ENCODE measurements at regions not wholly inside any gene's neighbourhood (a gene's known extent, or its start where the extent isn't known, plus 50 kb on each side); places are given as distances from the start of the nearest gene placed in this dataset.

- no peaks in the 10 kb centered on the region for H3K36me3 ChIP-seq (ENCODE audit: control insufficient read depth, insufficient read depth, low read length)
- WGBS (ENCODE audit: insufficient coverage) = no CpG with 5 or more reads among the region's 1 CpG
Observed at GRCh38 chr14:39784461-39784860, 352.2 kb upstream of the FBXO33 start.

DNA sequence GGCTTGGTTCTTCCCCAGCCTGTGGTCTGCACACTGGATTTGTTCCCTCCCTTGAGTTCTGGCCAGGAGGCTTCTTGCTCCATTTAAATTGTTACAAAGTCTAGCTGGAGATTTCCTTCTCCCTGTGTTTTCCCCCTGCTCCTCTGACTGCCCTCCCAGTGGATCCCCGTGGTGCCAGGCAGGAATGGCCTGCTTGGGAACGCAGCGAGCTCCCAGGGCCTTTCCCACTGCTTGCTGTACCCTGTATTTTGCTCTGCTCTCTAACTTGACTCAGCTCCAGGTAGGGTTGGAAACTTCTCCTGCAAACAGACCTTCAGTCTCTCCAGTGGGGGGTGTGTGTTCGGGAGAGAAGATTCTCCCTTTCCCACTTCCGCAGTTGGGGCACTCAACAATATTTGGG is 349.2 kb upstream of the FBXO33 start:
- H3K27ac ChIP-seq (ENCODE audit: low read length) = no peak overlapping the region
- H3K9me3 ChIP-seq (replicated peaks; ENCODE audit: control insufficient read depth, low read depth, low read length) = no peaks in the 10 kb centered on the region
- no peaks in the 10 kb centered on the region for H3K27me3 ChIP-seq (ENCODE audit: control insufficient read depth, insufficient read depth, low read length)
- H3K36me3 ChIP-seq (ENCODE audit: control insufficient read depth, insufficient read depth, low read length) = no peaks in the 10 kb centered on the region
- 84% methylated on average over 2 of the region's 5 CpGs for WGBS (ENCODE audit: insufficient coverage)
- H3K4me1 ChIP-seq (ENCODE audit: control insufficient read depth, insufficient read depth, low read length) = no peaks in the 10 kb centered on the region
- no peak overlapping the region for H3K4me3 ChIP-seq (ENCODE audit: low read length)
- DNase-seq = no peak

More at GRCh38 chr14:39784461-39784860, 352.2 kb upstream of the FBXO33 start:
- Histone ChIP-seq H3K27me3 (ENCODE audit: control insufficient read depth, insufficient read depth, low read length) (no peaks in the 10 kb centered on the region), H3K4me1 (ENCODE audit: control insufficient read depth, insufficient read depth, low read length) (no peaks in the 10 kb centered on the region), H3K4me3 (ENCODE audit: low read length) (no peak overlapping the region), H3K9me3 (replicated peaks; ENCODE audit: control insufficient read depth, low read depth, low read length) (no peaks in the 10 kb centered on the region), H3K27ac (ENCODE audit: low read length) (no peak overlapping the region)
- DNase-seq = peak; percentile 26

DNA sequence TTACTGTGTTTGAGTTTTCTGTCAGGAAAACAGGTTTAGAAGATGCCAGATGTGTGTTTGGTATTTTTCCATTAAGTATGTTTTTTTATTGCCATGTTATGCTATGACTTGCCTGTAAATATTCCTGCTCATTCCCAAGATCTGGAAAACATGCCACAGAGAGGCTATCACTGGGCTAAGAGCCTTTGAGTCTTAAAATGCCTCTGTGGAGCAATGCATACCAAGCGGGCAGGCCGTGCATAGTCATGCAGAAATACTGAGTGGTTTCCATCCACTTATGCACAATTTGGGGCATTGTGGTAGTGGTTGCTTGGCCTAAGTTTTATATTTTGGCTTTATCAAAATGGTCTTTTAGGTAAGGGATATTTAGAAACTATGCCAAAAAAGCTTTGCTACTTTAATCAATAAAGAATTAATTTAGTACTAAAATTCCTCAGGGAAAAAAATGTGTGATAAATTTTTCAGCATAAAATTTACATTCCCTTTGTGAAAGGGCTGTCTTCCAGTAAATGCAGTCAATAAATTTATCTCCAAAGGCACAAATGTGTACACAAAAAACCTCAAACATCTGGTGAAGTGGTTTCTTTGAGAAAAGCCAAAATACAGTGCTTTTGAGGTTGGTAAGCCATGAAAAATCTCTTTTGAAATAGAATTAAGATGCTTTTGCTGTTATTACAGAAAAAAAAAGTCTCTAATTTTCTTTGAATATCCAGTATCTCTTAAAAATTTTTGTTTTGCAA is 341.3 kb upstream of the FBXO33 start:
- Histone ChIP-seq H3K4me3 (ENCODE audit: low read length) (no peak overlapping the region), H3K36me3 (ENCODE audit: control insufficient read depth, insufficient read depth, low read length) (no peaks in the 10 kb centered on the region), H3K9me3 (replicated peaks; ENCODE audit: control insufficient read depth, low read depth, low read length) (no peaks in the 10 kb centered on the region), H3K27ac (ENCODE audit: low read length) (no peak overlapping the region), H3K27me3 (ENCODE audit: control insufficient read depth, insufficient read depth, low read length) (no peaks in the 10 kb centered on the region), H3K4me1 (ENCODE audit: control insufficient read depth, insufficient read depth, low read length) (no peaks in the 10 kb centered on the region)
- whole genome bisulfite sequencing (ENCODE audit: insufficient coverage) = 48% methylated on average over 2 of the region's 2 CpGs
- no peak for DNase-seq

GRCh38 chr14:39772627-39773026 is 340.4 kb upstream of the FBXO33 start:
- Histone ChIP-seq H3K27me3 (ENCODE audit: control insufficient read depth, insufficient read depth, low read length) (no peaks in the 10 kb centered on the region), H3K36me3 (ENCODE audit: control insufficient read depth, insufficient read depth, low read length) (no peaks in the 10 kb centered on the region), H3K27ac (ENCODE audit: low read length) (no peak overlapping the region), H3K9me3 (replicated peaks; ENCODE audit: control insufficient read depth, low read depth, low read length) (no peaks in the 10 kb centered on the region), H3K4me1 (ENCODE audit: control insufficient read depth, insufficient read depth, low read length) (no peaks in the 10 kb centered on the region), H3K4me3 (ENCODE audit: low read length) (no peak overlapping the region)
- WGBS (ENCODE audit: insufficient coverage) = no CpG with 5 or more reads among the region's 1 CpG
- DNase-seq = no peak

DNA sequence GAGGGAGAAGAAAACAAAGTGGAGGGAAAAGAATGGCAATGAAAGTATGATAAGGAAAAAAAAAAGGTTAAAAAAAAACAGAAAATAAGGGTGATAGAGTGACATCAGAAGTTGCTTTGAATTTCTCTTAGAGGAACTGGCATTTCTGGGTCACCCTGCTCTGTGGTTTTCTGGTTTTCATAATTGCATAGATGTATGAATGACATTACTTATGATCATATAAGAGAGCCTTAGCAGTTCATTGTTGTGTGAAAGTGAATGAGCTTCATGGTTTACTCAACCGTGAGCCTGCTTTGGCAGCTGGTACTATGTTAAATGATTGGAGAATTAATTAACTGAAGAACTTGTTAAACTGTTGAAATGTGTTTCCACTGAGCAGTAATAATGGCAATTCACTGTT is 336.4 kb upstream of the FBXO33 start:
- no peak overlapping the region for H3K27ac ChIP-seq (ENCODE audit: low read length)
- H3K27me3 ChIP-seq (ENCODE audit: control insufficient read depth, insufficient read depth, low read length) = no peaks in the 10 kb centered on the region
- no CpG with 5 or more reads among the region's 1 CpG for WGBS (ENCODE audit: insufficient coverage)
- no peak overlapping the region for H3K4me3 ChIP-seq (ENCODE audit: low read length)
- no peaks in the 10 kb centered on the region for H3K4me1 ChIP-seq (ENCODE audit: control insufficient read depth, insufficient read depth, low read length)
- no peaks in the 10 kb centered on the region for H3K9me3 ChIP-seq (replicated peaks; ENCODE audit: control insufficient read depth, low read depth, low read length)
- no peaks in the 10 kb centered on the region for H3K36me3 ChIP-seq (ENCODE audit: control insufficient read depth, insufficient read depth, low read length)
- DNase-seq = no peak

GRCh38 chr14:39766397-39767000 is 334.3 kb upstream of the FBXO33 start:
- WGBS (ENCODE audit: insufficient coverage) = 75% methylated on average over 3 of the region's 7 CpGs
- Histone ChIP-seq H3K27me3 (ENCODE audit: control insufficient read depth, insufficient read depth, low read length) (no peaks in the 10 kb centered on the region), H3K36me3 (ENCODE audit: control insufficient read depth, insufficient read depth, low read length) (no peaks in the 10 kb centered on the region), H3K4me3 (ENCODE audit: low read length) (no peak overlapping the region), H3K27ac (ENCODE audit: low read length) (no peak overlapping the region), H3K9me3 (replicated peaks; ENCODE audit: control insufficient read depth, low read depth, low read length) (no peaks in the 10 kb centered on the region), H3K4me1 (ENCODE audit: control insufficient read depth, insufficient read depth, low read length) (no peaks in the 10 kb centered on the region)
- DNase-seq = no peak

DNA sequence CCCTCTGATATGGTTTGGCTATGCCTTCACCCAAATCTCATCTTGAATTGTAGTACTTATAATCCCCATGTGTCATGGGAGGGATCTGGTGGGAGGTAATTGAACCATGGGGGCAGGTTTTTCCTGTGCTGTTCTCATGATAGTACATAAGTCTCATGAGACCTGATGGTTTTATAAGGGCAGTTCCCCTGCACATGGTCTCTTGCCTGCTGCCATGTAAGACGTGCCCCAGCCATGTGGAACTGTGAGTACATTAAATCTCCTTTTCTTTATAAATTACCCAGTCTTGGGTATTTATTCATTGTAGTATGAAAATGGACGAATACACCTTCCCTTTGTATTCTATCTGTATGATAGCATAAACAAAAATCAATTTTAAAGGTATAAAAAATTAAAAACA is 333.4 kb upstream of the FBXO33 start:
- Histone ChIP-seq H3K9me3 (replicated peaks; ENCODE audit: control insufficient read depth, low read depth, low read length) (no peaks in the 10 kb centered on the region), H3K4me3 (ENCODE audit: low read length) (no peak overlapping the region), H3K27ac (ENCODE audit: low read length) (no peak overlapping the region), H3K27me3 (ENCODE audit: control insufficient read depth, insufficient read depth, low read length) (no peaks in the 10 kb centered on the region), H3K36me3 (ENCODE audit: control insufficient read depth, insufficient read depth, low read length) (no peaks in the 10 kb centered on the region), H3K4me1 (ENCODE audit: control insufficient read depth, insufficient read depth, low read length) (no peaks in the 10 kb centered on the region)
- WGBS (ENCODE audit: insufficient coverage) = no CpG with 5 or more reads among the region's 2 CpGs
- no peak for DNase-seq

DNA sequence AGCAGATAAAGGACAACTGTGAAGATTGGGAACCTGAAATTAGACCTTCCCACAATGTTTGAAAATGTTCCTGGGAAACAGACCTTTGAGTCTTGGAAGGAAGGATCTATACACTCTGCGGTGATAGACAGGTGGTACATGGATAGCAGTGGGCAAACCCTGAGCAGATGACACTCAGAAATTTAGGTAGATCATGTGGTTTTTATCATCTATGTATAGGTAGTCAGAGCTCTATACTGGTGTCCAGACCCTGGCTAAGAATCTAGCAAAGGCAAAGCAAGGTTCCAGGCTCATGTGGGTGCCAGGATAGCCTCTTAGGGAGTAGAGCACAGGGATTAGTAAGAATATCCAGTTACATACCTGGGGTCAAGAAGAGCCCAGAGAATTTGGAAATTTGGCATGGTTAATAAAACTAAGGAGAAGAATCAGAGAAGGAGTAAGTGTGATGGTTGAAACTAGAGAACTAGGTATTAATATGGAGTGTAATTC is 331.2 kb upstream of the FBXO33 start:
- Histone ChIP-seq H3K27ac (ENCODE audit: low read length) (no peak overlapping the region), H3K9me3 (replicated peaks; ENCODE audit: control insufficient read depth, low read depth, low read length) (no peaks in the 10 kb centered on the region), H3K4me1 (ENCODE audit: control insufficient read depth, insufficient read depth, low read length) (no peaks in the 10 kb centered on the region), H3K27me3 (ENCODE audit: control insufficient read depth, insufficient read depth, low read length) (no peaks in the 10 kb centered on the region), H3K36me3 (ENCODE audit: control insufficient read depth, insufficient read depth, low read length) (no peaks in the 10 kb centered on the region), H3K4me3 (ENCODE audit: low read length) (no peak overlapping the region)
- no peak for DNase-seq
- WGBS (ENCODE audit: insufficient coverage) = 86% methylated on average over 1 of the region's 1 CpG

DNA sequence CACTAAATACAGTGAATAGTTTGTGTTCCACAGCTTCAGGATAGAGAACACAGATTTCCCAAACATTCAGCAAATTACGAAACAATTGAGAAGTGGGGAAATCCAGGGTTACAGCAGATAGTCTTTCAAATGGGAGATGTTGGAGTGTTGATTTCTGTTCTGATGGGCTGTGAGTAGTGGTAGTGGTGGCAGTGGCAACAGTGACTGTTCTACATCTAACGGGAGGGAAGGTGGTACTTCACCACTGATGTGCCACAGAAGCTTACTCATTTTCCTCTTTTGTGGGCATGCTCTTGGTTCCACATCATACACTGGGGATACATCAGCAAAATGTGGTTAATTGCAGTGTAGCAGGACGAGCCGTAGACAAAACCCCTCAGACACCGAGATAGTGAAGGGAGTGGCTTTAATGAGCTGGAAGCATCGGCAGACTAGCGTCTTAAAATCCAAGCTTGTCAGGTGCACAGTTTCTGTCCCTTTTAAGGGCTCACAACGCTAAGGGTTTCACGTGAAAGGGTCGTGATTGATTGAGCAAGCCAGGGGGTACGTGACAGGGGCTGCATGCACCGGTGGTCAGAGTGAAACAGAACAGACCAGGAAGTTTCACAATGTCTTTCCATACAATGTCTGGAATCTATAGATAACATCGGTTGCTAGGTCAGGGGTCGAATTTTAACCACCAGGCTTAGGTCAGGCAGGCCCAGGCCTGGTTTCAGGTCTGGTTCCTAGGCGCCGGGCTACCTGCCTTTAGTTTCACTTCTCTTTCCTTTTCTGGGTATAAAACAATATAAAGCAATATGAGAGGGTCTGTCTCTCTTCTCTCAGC is 330.6 kb upstream of the FBXO33 start:
- Histone ChIP-seq H3K9me3 (replicated peaks; ENCODE audit: control insufficient read depth, low read depth, low read length) (no peaks in the 10 kb centered on the region), H3K4me3 (ENCODE audit: low read length) (no peak overlapping the region), H3K27ac (ENCODE audit: low read length) (no peak overlapping the region), H3K27me3 (ENCODE audit: control insufficient read depth, insufficient read depth, low read length) (no peaks in the 10 kb centered on the region), H3K36me3 (ENCODE audit: control insufficient read depth, insufficient read depth, low read length) (no peaks in the 10 kb centered on the region), H3K4me1 (ENCODE audit: control insufficient read depth, insufficient read depth, low read length) (no peaks in the 10 kb centered on the region)
- WGBS (ENCODE audit: insufficient coverage) = 66% methylated on average over 11 of the region's 16 CpGs
- no peak for DNase-seq

GRCh38 chr14:39755269-39755878 is 323.1 kb upstream of the FBXO33 start:
- Histone ChIP-seq H3K9me3 (replicated peaks; ENCODE audit: control insufficient read depth, low read depth, low read length) (no peaks in the 10 kb centered on the region), H3K27ac (ENCODE audit: low read length) (no peak overlapping the region), H3K27me3 (ENCODE audit: control insufficient read depth, insufficient read depth, low read length) (no peaks in the 10 kb centered on the region), H3K4me1 (ENCODE audit: control insufficient read depth, insufficient read depth, low read length) (no peaks in the 10 kb centered on the region), H3K4me3 (ENCODE audit: low read length) (no peak overlapping the region), H3K36me3 (ENCODE audit: control insufficient read depth, insufficient read depth, low read length) (no peaks in the 10 kb centered on the region)
- no peak for DNase-seq

Data from muscle of leg (tissue), 3 donors.